ENCODE measurements at regions not wholly inside any gene's neighbourhood (a gene's known extent, or its start where the extent isn't known, plus 50 kb on each side); places are given as distances from the start of the nearest gene placed in this dataset.

GRCh38 chr1:218058730-218059129, 226.4 kb upstream of the RRP15 start:
- Histone ChIP-seq H3K4me1 (no peaks in the 10 kb centered on the region), H3K9me3 (no peaks in the 10 kb centered on the region), H3K36me3 (no peaks in the 10 kb centered on the region), H3K27me3 (no peaks in the 10 kb centered on the region), H3K27ac (replicated peaks in 1 of 4) (no peak overlapping the region), H3K4me3 (no peak overlapping the region)
- DNase-seq (ENCODE audit: extremely low spot score), result no peak
- TF ChIP-seq CTCF (IDR thresholded peaks at IDR 0.05) (no peak), EP300 (IDR thresholded peaks at IDR 0.05) (no peak), POLR2AphosphoS5 (IDR thresholded peaks at IDR 0.05) (no peak), POLR2A (IDR thresholded peaks at IDR 0.05; ENCODE audit: low read depth) (no peak)
- intact Hi-C loops (cut with DNase I), result no loop called here
- WGBS, result 80% methylated on average over 2 of the region's 2 CpGs

GRCh38 chr1:218064426-218064825, 220.7 kb upstream of the RRP15 start:
- DNase-seq (ENCODE audit: extremely low spot score), result no peak
- Histone ChIP-seq H3K36me3 (no peaks in the 10 kb centered on the region), H3K9me3 (no peaks in the 10 kb centered on the region), H3K27ac (replicated peaks in 1 of 4) (no peak overlapping the region), H3K4me1 (no peaks in the 10 kb centered on the region), H3K4me3 (no peak overlapping the region), H3K27me3 (no peaks in the 10 kb centered on the region)
- 72% methylated on average over 5 of the region's 5 CpGs for WGBS
- intact Hi-C loops (cut with DNase I), result no loop called here
- no peak for TF ChIP-seq POLR2AphosphoS5 (IDR thresholded peaks at IDR 0.05)
- no peak for TF ChIP-seq CTCF (IDR thresholded peaks at IDR 0.05)
- no peak for TF ChIP-seq POLR2A (IDR thresholded peaks at IDR 0.05; ENCODE audit: low read depth)
- TF ChIP-seq EP300 (IDR thresholded peaks at IDR 0.05), result no peak

GRCh38 chr1:218066332-218066731, 218.8 kb upstream of the RRP15 start:
- Histone ChIP-seq H3K4me1 (no peaks in the 10 kb centered on the region), H3K4me3 (no peak overlapping the region), H3K27ac (replicated peaks in 1 of 4) (no peak overlapping the region), H3K36me3 (no peaks in the 10 kb centered on the region), H3K9me3 (no peaks in the 10 kb centered on the region), H3K27me3 (no peaks in the 10 kb centered on the region)
- intact Hi-C loops (cut with DNase I), result no loop called here
- WGBS, result 81% methylated on average over 3 of the region's 3 CpGs
- TF ChIP-seq POLR2AphosphoS5 (IDR thresholded peaks at IDR 0.05) (no peak), POLR2A (IDR thresholded peaks at IDR 0.05; ENCODE audit: low read depth) (no peak), CTCF (IDR thresholded peaks at IDR 0.05) (no peak), EP300 (IDR thresholded peaks at IDR 0.05) (no peak)
- DNase-seq (ENCODE audit: extremely low spot score), result no peak

GRCh38 chr1:218068241-218068640, 216.9 kb upstream of the RRP15 start:
- 57% methylated on average over 1 of the region's 1 CpG for WGBS
- DNase-seq (ENCODE audit: extremely low spot score), result no peak

More at GRCh38 chr1:218068241-218068640, 216.9 kb upstream of the RRP15 start:
- Histone ChIP-seq H3K27ac (replicated peaks in 1 of 4) (no peak overlapping the region), H3K36me3 (no peaks in the 10 kb centered on the region), H3K4me1 (no peaks in the 10 kb centered on the region), H3K9me3 (no peaks in the 10 kb centered on the region), H3K27me3 (no peaks in the 10 kb centered on the region), H3K4me3 (no peak overlapping the region)
- TF ChIP-seq POLR2AphosphoS5 (IDR thresholded peaks at IDR 0.05), result no peak
- no peak for TF ChIP-seq EP300 (IDR thresholded peaks at IDR 0.05)
- TF ChIP-seq POLR2A (IDR thresholded peaks at IDR 0.05; ENCODE audit: low read depth), result no peak
- no peak for TF ChIP-seq CTCF (IDR thresholded peaks at IDR 0.05)
- intact Hi-C loops (cut with DNase I), result no loop called here

All from esophagus muscularis mucosa (tissue), 4 donors.